ENCODE measurements at regions not wholly inside any gene's neighbourhood (a gene's known extent, or its start where the extent isn't known, plus 50 kb on each side); places are given as distances from the start of the nearest gene placed in this dataset.

- no peak for TF ChIP-seq CTCF (conservative IDR thresholded peaks at IDR 0.05 in 1 of 2, IDR thresholded peaks at IDR 0.05 in 1 of 2; ENCODE audit: low read depth in 1 of 2, low read length in 2 of 2)
- no peak for TF ChIP-seq EZH2 (IDR thresholded peaks at IDR 0.05; ENCODE audit: low read length, missing control alignments)
These were observed 228.3 kb downstream of the ABHD5 start for GRCh38 chr3:43919029-43919428.

All from fibroblast of lung (primary cell).